ENCODE measurements at regions not wholly inside any gene's neighbourhood (a gene's known extent, or its start where the extent isn't known, plus 50 kb on each side); places are given as distances from the start of the nearest gene placed in this dataset.

- TF ChIP-seq ZFP30 (CRISPR knock-in tag; IDR thresholded peaks at IDR 0.05) (no peak), ARNTL (CRISPR knock-in tag; IDR thresholded peaks at IDR 0.05; ENCODE audit: borderline replicate concordance, low read depth) (no peak), RARB (CRISPR knock-in tag; IDR thresholded peaks at IDR 0.05) (no peak), CREB5 (CRISPR knock-in tag; IDR thresholded peaks at IDR 0.05; ENCODE audit: low read depth) (no peak)
Measured at GRCh38 chr10:43700306-43700705, 51.6 kb upstream of the ZNF32 start.

Data from SK-N-SH treated with all-trans-retinoic acid at 6 μM for 48 hours (cell line).